Suprapubic skin (tissue), 4 donors: ENCODE measurements at regions not wholly inside any gene's neighbourhood (a gene's known extent, or its start where the extent isn't known, plus 50 kb on each side); places are given as distances from the start of the nearest gene placed in this dataset.

ENCODE experiments used
- EP300 ChIP-seq: sonication (generic); formaldehyde crosslinking; IDR thresholded peaks from one replicate; pipeline ENCODE4 v1.6.1; 2017; ENCODE audit warnings: antibody characterized with exemption
- POLR2A ChIP-seq, 2 donors: fragments of 450-650 bp; IDR thresholded peaks; one replicate each; pipeline ENCODE4 v1.6.1; 2017; ENCODE audit warnings: antibody characterized with exemption in 2 of 2, mild to moderate bottlenecking in 2 of 2, moderate library complexity in 2 of 2
- POLR2AphosphoS5 ChIP-seq, 3 donors: sonication (generic); formaldehyde crosslinking; IDR thresholded peaks; one replicate each; pipeline ENCODE4 v1.6.1; 2017; ENCODE audit warnings: antibody characterized with exemption in 3 of 3
- TF ChIP-seq, protein P1 (sequence below), 2 donors: fragments of 200-600 bp in 1 of 2; fragments of 450-650 bp in 1 of 2; sonication (generic) in 1 of 2; IDR thresholded peaks; one replicate each; pipeline ENCODE4 v1.5.1; 2016 to 2019; ENCODE audit warnings: antibody characterized with exemption in 2 of 2, mild to moderate bottlenecking in 1 of 2, moderate library complexity in 1 of 2

DNA sequence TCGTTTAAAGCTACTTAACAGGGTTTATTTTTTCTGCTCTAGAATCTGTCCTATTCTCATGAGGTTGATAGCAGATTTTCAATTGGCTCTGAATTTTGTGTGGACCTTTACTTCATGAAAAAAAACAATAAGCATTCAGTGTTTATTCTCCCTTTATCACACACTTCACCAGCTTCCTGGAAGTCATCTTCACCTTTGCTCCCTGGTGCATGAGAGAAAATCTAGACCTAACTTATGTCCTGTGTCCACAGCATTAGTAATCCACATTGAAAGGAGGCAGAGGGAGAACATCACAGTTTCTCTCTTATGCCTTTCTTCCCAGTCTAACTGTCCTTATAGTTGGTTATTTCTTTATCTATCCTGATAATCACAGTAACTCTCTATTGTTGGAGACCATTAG lies 316.1 kb downstream of the PTH2R start:
- TF ChIP-seq, protein P1, sequence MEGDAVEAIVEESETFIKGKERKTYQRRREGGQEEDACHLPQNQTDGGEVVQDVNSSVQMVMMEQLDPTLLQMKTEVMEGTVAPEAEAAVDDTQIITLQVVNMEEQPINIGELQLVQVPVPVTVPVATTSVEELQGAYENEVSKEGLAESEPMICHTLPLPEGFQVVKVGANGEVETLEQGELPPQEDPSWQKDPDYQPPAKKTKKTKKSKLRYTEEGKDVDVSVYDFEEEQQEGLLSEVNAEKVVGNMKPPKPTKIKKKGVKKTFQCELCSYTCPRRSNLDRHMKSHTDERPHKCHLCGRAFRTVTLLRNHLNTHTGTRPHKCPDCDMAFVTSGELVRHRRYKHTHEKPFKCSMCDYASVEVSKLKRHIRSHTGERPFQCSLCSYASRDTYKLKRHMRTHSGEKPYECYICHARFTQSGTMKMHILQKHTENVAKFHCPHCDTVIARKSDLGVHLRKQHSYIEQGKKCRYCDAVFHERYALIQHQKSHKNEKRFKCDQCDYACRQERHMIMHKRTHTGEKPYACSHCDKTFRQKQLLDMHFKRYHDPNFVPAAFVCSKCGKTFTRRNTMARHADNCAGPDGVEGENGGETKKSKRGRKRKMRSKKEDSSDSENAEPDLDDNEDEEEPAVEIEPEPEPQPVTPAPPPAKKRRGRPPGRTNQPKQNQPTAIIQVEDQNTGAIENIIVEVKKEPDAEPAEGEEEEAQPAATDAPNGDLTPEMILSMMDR (IDR thresholded peaks at IDR 0.05), result no peak
- TF ChIP-seq POLR2A (IDR thresholded peaks at IDR 0.05), result no peak
- TF ChIP-seq EP300, result no peak
- no peak for TF ChIP-seq POLR2AphosphoS5 (IDR thresholded peaks at IDR 0.05)
